HFFc6 (cell line): ENCODE measurements at regions not wholly inside any gene's neighbourhood (a gene's known extent, or its start where the extent isn't known, plus 50 kb on each side); places are given as distances from the start of the nearest gene placed in this dataset.

ENCODE experiments used
- DNase-seq: peaks from one replicate; pipeline ENCODE4 v3.0.0-alpha.2; 2018
- H3K27ac Mint-ChIP-seq: 2 replicates; pipeline ENCODE4 v1.8.0; 2020; ENCODE audit warnings: mild to moderate bottlenecking, mixed read lengths
- H3K27me3 Mint-ChIP-seq: 2 replicates; pipeline ENCODE4 v1.8.0; 2021; ENCODE audit warnings: mild to moderate bottlenecking, moderate library complexity, mixed read lengths; ENCODE audit not compliant: insufficient read depth
- H3K36me3 Mint-ChIP-seq: 2 replicates; pipeline ENCODE4 v1.8.0; 2021; ENCODE audit warnings: low read depth, mixed read lengths
- H3K4me1 Mint-ChIP-seq: 2 replicates; pipeline ENCODE4 v1.8.0; 2020; ENCODE audit warnings: low read depth, mixed read lengths
- H3K4me3 Mint-ChIP-seq: 2 replicates; pipeline ENCODE4 v1.8.0; 2020; ENCODE audit warnings: mild to moderate bottlenecking, moderate library complexity, mixed read lengths
- H3K9me3 Mint-ChIP-seq: 2 replicates; pipeline ENCODE4 v1.8.0; 2020; ENCODE audit warnings: mild to moderate bottlenecking, mixed read lengths
- CTCF ChIP-seq: fragments of 200-600 bp; sonication (generic); IDR thresholded peaks from 2 replicates; pipeline ENCODE4 v1.5.0; 2021; ENCODE audit warnings: antibody characterized with exemption, mild to moderate bottlenecking

DNA sequence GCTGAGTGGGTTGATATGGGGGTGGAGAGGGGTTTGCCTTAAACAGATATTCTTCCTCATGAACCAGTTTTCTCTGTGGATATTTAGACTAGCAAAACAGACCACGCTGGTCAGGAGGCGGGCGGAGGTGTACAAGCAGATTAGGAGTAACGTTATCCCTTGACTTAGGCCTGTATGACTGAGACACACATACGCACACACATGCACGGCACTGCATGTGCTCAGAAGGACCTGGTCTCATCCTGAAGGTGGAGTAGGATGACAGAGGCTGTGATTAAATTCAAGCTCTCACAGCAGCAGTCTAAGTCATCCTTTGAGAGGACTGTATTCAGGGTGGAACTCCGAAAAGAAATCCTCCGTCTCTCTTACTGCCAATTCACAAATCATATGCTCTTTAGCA, 209.7 kb downstream of the DIRAS2 start:
- Mint-ChIP-seq H3K4me1 (no peaks in the 10 kb centered on the region), H3K4me3 (no peak overlapping the region; the same call in 1 of the 2 replicates), H3K27ac (no peak overlapping the region), H3K9me3 (no peaks in the 10 kb centered on the region; the same call in 1 of the 2 replicates), H3K27me3 (no peaks in the 10 kb centered on the region), H3K36me3 (no peaks in the 10 kb centered on the region)
- DNase-seq = no peak
- TF ChIP-seq CTCF = no peak

GRCh38 chr9:90433398-90433941, 209.2 kb downstream of the DIRAS2 start:
- no peaks in the 10 kb centered on the region for H3K36me3 Mint-ChIP-seq
- no peak overlapping the region for H3K27ac Mint-ChIP-seq
- H3K4me3 Mint-ChIP-seq = no peak overlapping the region; the same call in 1 of the 2 replicates
- no peaks in the 10 kb centered on the region for H3K27me3 Mint-ChIP-seq
- no peaks in the 10 kb centered on the region for H3K4me1 Mint-ChIP-seq
- no peak for DNase-seq
- no peak for TF ChIP-seq CTCF
- no peaks in the 10 kb centered on the region; the same call in 1 of the 2 replicates for H3K9me3 Mint-ChIP-seq

GRCh38 chr9:90441814-90442213, 200.8 kb downstream of the DIRAS2 start:
- H3K27me3 Mint-ChIP-seq = no peaks in the 10 kb centered on the region
- H3K9me3 Mint-ChIP-seq = peaks cover 56% of the 10 kb centered on the region
- TF ChIP-seq CTCF = no peak
- no peak for DNase-seq
- H3K27ac Mint-ChIP-seq = no peak overlapping the region
- H3K4me1 Mint-ChIP-seq = no peaks in the 10 kb centered on the region
- H3K36me3 Mint-ChIP-seq = no peaks in the 10 kb centered on the region
- H3K4me3 Mint-ChIP-seq = no peak overlapping the region

- Mint-ChIP-seq H3K9me3 (peaks cover 64% of the 10 kb centered on the region), H3K27me3 (no peaks in the 10 kb centered on the region), H3K27ac (no peak overlapping the region), H3K4me1 (no peaks in the 10 kb centered on the region), H3K36me3 (no peaks in the 10 kb centered on the region), H3K4me3 (no peak overlapping the region)
- no peak for TF ChIP-seq CTCF
- no peak for DNase-seq
These were observed 199.9 kb downstream of the DIRAS2 start for GRCh38 chr9:90442723-90443122.

DNA sequence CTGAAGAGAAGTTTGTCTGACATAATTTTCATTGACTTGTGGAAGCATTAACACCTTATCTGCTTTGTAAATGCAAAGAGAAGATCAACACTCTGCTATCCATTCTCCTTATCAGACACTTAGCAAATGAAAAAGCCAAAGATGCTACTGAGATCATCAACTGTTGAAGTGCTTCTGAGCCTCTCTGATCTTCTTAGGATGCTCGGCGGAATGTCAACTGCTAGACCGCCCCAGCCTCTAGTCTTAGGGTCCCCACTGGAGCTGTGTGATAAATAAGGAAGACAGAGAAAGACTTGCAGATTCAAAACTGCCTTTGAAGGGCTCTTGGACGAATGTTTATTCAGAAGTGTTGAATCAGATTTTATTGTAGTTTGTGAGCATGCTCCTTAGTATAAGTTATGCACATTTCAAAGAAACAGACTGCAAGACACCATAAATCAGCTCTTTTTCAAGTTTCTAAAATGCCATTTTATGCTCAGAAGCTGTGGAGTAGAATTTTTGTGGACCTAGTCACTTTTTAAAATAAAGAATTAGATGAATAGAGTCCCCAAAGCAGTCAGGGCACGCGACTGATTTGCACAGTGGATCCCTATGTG, 197.9 kb downstream of the DIRAS2 start:
- Mint-ChIP-seq H3K4me3 (no peak overlapping the region), H3K9me3 (peaks cover 61% of the 10 kb centered on the region), H3K27me3 (no peaks in the 10 kb centered on the region), H3K4me1 (no peaks in the 10 kb centered on the region), H3K36me3 (no peaks in the 10 kb centered on the region), H3K27ac (no peak overlapping the region)
- DNase-seq = no peak
- no peak for TF ChIP-seq CTCF
